ENCODE measurements at regions not wholly inside any gene's neighbourhood (a gene's known extent, or its start where the extent isn't known, plus 50 kb on each side); places are given as distances from the start of the nearest gene placed in this dataset.

- no peak for TF ChIP-seq ZFX (IDR thresholded peaks at IDR 0.05; ENCODE audit: borderline replicate concordance)
- TF ChIP-seq, protein P1, sequence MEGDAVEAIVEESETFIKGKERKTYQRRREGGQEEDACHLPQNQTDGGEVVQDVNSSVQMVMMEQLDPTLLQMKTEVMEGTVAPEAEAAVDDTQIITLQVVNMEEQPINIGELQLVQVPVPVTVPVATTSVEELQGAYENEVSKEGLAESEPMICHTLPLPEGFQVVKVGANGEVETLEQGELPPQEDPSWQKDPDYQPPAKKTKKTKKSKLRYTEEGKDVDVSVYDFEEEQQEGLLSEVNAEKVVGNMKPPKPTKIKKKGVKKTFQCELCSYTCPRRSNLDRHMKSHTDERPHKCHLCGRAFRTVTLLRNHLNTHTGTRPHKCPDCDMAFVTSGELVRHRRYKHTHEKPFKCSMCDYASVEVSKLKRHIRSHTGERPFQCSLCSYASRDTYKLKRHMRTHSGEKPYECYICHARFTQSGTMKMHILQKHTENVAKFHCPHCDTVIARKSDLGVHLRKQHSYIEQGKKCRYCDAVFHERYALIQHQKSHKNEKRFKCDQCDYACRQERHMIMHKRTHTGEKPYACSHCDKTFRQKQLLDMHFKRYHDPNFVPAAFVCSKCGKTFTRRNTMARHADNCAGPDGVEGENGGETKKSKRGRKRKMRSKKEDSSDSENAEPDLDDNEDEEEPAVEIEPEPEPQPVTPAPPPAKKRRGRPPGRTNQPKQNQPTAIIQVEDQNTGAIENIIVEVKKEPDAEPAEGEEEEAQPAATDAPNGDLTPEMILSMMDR (IDR thresholded peaks at IDR 0.05): no peak
- no peak overlapping the region for H3K27ac ChIP-seq
Measured at GRCh38 chr10:3346851-3347250, 174.3 kb upstream of the PITRM1 start.

DNA sequence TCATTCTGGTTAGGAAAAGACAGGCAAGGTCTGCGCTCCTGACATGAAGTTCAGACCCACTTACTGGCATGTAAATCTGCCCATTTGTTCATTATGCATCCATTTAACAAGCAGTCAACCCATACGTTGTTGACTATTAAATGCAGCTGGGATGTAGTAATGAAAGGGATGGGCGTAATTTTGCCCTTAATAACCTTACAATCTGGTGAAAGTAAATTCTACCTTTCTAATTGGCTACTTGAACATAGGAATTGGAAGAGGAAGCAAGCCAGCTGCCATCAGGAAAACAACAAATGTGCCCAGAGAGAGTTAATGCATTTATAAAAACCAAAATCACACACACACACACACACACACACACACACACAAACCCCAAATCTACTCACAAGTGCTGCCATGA is 170.2 kb upstream of the PITRM1 start:
- TF ChIP-seq ZFX (IDR thresholded peaks at IDR 0.05; ENCODE audit: borderline replicate concordance): no peak
- TF ChIP-seq, protein P1 (IDR thresholded peaks at IDR 0.05): no peak
- H3K27ac ChIP-seq: no peak overlapping the region

DNA sequence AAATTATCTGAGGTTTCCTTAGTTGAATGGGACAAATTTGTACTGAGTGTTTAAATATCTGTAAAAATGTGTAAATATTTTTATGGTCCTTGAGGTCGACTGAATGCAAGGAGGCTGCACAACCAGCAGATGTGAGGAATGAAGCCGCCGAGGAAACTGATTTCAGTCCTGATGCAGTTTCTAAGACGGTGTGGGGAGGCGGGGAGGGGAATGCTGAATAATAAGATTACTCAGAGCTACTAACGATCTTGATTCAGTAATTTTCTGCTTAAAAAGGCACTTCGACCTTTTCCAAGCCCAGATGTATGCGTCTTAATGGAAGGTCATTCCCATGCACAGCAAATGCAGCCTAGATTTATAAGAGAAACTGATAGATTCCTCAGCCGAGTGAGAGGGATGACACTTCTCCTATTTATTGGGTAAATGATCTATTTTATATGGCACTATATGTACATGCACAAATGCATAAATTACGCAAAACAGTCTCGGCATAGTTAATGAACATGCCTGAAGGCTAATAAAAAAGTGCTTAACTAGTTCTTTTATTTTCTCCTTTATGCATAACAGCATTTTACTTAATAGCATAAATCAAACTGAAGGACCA is 167.6 kb upstream of the PITRM1 start:
- TF ChIP-seq ZFX (IDR thresholded peaks at IDR 0.05; ENCODE audit: borderline replicate concordance): no peak
- TF ChIP-seq, protein P1 (IDR thresholded peaks at IDR 0.05): no peak
- H3K27ac ChIP-seq: no peak overlapping the region

DNA sequence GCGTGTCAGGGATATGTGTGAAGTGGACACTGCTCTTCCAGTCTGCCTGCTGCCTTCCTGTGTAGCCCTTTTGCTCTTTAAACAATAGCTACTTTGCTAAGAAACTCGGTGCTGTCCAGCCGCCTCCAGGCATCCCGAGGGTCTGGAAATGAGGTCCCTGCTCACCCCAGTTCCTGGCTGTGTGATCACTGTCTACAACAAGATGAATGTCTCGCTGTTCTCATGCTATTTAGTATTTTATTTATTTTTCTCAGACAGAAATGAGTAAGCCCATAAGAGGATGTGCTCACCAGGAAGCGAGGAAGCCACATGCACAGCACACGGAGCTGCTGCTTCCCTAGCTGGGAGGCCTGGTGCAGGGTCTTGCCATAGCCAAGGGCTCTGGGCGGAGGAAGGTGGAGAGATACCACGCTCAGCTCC is 167.0 kb upstream of the PITRM1 start:
- H3K27ac ChIP-seq: no peak overlapping the region
- TF ChIP-seq, protein P1 (IDR thresholded peaks at IDR 0.05): no peak
- no peak for TF ChIP-seq ZFX (IDR thresholded peaks at IDR 0.05; ENCODE audit: borderline replicate concordance)

GRCh38 chr10:3339121-3339520 is 166.5 kb upstream of the PITRM1 start:
- no peak overlapping the region for H3K27ac ChIP-seq
- TF ChIP-seq ZFX (IDR thresholded peaks at IDR 0.05; ENCODE audit: borderline replicate concordance): no peak
- TF ChIP-seq, protein P1 (IDR thresholded peaks at IDR 0.05): no peak

- TF ChIP-seq, protein P1 (IDR thresholded peaks at IDR 0.05): no peak
- no peak for TF ChIP-seq ZFX (IDR thresholded peaks at IDR 0.05; ENCODE audit: borderline replicate concordance)
- no peak overlapping the region for H3K27ac ChIP-seq
Measured at GRCh38 chr10:3337741-3338140, 165.2 kb upstream of the PITRM1 start.

- TF ChIP-seq ZFX (IDR thresholded peaks at IDR 0.05; ENCODE audit: borderline replicate concordance): no peak
- TF ChIP-seq, protein P1 (IDR thresholded peaks at IDR 0.05): no peak
- H3K27ac ChIP-seq: no peak overlapping the region
Measured at GRCh38 chr10:3336673-3337293, 164.2 kb upstream of the PITRM1 start.

Data from 22Rv1 (cell line).